GM19395 (cell line): ENCODE measurements at regions not wholly inside any gene's neighbourhood (a gene's known extent, or its start where the extent isn't known, plus 50 kb on each side); places are given as distances from the start of the nearest gene placed in this dataset.

Experiments used
- ATAC-seq: cut with Tn5 transposase; IDR thresholded peaks from one replicate; pipeline ENCODE4 v1.9.1; 2021; ENCODE audit warnings: mild to moderate bottlenecking, moderate library complexity; ENCODE audit not compliant: unreplicated experiment

- ATAC-seq: no peak
These were observed 107.7 kb downstream of the SIPA1L2 start for GRCh38 chr1:232522189-232522588.

DNA sequence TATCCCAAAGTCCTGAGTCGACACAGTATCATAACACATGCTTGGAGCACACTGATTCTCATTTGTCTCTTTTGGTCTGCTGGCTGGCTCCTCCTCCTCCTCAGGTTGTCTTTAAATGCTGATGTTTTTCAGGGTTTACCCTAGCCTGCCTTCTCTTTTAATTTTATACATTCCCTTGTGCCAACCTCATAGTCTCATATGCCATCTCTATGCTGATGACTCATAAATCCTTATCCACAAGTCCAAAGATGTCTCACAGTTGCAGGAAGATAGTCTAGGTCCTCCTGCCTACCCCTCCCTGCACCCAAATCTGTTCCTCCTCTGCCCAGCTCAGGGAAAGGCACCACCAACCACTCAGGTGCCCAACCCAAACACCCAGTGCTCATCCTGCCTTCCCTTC, 108.3 kb downstream of the SIPA1L2 start:
- no peak for ATAC-seq

DNA sequence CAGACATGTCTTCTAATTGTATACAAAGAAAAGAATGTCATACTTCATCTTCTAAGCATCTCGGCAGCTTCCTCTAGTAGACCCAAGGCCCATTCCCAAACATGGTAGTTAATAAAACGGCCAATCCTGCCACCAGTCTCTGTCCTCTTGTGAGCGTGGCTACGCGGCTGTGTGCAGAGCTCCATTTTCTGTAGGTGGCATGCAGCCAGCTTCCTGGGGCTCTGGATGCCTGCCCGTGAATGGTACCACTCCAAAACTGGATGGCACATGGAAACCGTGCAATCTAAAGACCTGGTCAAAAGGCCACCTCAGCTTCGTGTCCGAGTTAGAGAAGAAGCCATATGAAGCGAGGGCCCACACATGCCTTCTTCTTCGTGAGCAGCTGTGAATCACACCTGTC, 110.7 kb downstream of the SIPA1L2 start:
- ATAC-seq: no peak

GRCh38 chr1:232518349-232518748, 111.6 kb downstream of the SIPA1L2 start:
- ATAC-seq: no peak

DNA sequence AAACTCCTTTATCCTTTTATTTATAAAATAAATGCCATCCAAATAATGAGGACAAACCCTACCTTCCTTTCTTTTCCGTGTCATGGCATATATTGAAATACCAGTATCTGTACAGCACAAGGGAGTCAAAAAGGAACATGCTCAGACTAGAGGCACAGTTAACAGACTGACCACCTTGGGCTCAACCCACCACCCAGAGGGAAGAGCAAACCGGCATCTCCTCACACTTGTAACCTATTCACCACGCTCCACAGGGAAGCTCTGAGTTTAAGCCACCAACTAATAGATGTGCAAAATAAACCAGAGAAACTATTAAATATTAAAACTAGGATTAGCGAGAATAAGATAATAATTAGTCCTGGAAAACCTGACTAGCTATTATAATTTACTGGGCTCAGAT, 112.7 kb downstream of the SIPA1L2 start:
- ATAC-seq: no peak

GRCh38 chr1:232515706-232516105, 114.2 kb downstream of the SIPA1L2 start:
- ATAC-seq: no peak

DNA sequence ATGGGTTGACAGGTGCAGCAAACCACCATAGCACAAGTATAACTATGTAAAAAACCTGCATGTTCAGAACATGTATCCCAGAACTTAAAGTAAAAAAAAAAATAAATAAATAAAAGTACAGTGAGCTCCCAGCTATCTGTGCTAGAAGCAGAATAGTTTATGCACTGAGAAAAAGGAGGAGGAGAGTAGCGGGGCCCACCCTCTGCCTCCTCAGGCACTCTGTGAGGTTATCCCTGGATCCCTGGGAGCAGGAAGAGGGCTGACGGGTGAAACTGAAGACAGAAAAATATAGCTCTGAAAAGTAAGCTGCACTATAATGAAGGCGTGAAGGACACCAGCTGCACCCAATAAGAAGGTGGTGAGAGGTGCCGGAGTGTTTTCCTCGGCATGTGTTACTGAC, 117.2 kb downstream of the SIPA1L2 start:
- no peak for ATAC-seq

DNA sequence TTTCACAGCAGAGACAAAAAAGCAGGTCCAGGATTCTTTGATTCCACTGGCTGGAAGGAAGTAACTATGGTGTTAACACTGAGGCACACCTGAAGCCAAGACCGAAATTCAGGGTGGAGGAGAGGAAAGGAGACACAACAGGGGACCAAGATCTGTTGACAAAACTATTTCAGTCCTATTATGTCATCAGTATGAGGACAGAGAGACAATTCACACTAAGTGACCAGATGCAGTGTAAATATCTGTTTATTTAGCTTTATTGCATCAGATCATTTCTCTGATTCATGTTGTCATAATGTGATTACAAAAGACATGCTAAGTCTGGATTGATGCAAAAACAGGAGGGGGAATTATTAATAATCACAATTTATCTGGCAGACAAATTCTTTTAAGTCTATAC, 118.8 kb downstream of the SIPA1L2 start:
- ATAC-seq: no peak

DNA sequence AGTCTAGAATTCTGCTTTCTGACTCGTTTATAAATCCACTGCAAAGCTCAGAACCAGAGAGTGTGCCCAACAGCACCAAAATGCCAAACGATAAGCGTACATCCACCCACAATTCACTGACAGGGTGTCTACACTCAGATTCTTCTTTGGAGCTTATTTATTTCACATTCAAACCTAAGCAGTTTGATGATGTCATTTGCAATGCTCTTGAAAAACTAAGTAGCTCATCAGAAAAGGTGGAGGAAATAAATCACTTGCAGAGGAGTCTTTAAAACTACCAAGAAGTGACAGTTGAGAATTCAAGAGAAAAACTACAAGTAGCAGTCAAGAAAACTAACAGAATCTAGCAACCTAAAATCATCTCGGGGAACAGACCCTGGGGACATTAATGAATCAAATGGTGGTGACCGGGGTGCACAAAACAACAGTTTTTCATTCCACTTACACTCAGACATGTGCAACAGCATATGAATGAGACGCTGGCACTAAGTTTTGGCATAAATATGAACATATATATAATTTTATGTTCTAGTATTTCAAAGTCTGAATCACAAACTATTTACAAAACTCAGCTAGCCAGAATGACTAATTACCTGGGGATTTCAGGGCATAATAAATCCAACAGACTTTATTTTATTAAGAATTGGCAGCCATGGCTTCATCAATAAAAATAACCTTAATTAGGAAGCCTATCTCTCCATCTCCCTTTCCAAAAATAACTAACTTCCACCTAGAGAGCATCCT, 119.4 kb downstream of the SIPA1L2 start:
- ATAC-seq: no peak

DNA sequence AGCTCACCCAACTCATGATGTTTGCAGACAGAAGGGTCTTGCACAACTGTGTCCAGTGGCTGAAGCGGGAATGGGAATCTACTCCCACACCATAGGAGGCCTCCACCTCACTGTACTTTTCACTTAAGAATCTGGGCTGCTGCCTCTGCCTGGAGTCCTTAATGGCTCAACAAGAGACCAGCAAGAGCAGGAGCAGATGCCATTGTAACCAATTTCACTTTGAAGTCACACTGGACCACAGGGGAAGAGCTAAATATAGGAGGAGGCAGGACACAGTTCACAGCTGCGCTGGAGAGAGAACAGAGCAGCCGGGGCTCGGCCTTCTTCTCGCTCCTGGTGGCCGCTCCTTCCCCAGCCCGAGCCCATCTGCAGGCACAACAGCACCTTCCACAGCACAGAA, 120.4 kb downstream of the SIPA1L2 start:
- no peak for ATAC-seq

- ATAC-seq: no peak
These were observed 121.7 kb downstream of the SIPA1L2 start for GRCh38 chr1:232508130-232508701.

GRCh38 chr1:232507571-232507970, 122.4 kb downstream of the SIPA1L2 start:
- no peak for ATAC-seq

GRCh38 chr1:232505884-232506283, 124.0 kb downstream of the SIPA1L2 start:
- ATAC-seq: no peak

GRCh38 chr1:232504651-232505050, 125.3 kb downstream of the SIPA1L2 start:
- ATAC-seq: no peak

DNA sequence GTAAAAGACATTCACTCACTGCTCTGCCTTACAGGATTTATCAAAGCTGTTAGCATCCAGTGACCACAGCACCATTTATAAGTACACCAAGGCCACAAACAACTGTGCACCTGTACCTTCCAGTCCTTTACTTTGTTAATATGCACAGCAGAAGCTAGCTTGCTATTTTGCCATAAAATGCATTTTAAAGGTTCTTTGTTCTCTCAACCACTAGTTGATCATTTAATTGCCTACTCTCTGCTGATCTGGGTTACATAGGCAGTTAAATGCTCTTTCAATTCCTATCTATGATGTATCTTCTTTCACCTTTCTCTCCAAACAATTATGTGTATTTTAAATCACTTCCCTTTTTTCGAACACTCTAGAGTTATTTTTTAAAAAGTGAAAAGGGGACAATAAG, 126.4 kb downstream of the SIPA1L2 start:
- no peak for ATAC-seq

DNA sequence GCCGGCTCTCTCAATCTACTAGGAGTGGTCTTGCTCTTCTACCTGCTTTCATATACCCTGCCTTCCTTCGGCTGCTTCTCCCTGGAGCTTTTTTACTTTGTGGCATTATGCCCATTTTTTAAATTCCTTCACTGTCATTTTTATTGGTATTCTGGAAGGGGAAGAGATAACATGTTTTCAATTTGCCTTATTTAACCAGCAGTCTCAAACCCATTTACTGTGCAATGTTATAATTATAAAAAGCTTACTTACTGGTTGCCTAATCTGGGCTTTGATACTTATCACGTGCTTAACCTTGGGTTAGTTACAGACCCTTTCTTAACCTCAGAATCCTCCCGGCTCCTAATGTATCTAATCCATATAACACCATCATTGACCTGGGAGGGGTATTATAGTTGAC, 128.1 kb downstream of the SIPA1L2 start:
- no peak for ATAC-seq

- ATAC-seq: no peak
These were observed 130.7 kb downstream of the SIPA1L2 start for GRCh38 chr1:232499188-232499587.

DNA sequence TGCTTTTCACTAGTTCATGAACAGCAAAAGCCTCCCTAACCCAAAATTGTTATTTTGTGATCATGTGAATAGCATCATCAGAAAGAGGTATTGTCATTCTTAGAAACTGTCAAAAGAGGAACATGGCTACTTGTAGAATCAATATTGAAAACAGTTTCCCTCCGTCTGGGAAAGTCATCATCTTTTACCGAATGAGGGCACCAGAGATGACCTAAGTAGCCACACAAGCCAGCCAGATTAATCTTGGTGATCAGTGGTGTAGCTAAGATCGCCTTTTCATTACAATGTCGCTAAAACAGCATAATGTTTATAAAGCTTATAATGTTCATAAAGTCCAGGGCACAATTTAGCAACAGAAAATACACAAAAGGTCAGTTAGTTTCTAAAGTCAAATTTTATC, 136.1 kb downstream of the SIPA1L2 start:
- no peak for ATAC-seq

DNA sequence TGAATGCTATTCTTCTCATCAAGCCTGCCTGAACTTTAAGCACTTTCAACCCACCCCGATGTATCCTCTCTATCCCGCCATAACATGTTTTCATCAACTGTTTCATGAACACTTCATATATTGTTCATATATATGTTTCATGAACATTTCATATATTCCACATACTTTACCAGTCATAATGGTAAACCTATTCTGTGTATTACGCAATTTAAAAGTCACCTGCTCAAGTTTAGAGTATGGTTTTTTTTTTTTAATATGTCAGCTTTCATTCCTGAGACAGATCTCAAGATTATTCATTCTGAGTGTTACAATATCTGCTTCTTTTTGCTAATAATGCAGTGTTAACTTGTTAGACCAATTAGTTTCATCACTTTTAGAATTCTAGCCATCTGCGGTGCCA, 140.7 kb downstream of the SIPA1L2 start:
- ATAC-seq: no peak

DNA sequence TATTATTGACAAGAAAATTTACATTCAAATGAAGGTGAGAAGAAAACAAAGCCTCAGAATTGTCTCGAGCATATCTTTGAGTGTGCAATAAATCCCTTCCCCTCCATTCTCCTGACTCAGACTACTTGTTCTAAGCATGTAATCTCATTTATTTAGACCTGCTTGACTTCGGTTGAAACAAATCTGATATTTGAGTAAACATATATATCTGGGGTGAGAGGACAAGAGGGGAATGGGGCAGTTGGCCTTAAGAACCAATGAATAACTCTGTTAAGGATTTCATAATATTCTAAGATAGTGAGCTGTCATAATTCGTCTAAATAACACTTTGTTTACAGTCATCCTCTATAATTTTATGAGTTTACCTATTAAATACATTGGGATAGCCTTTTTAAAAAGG, 142.7 kb downstream of the SIPA1L2 start:
- no peak for ATAC-seq

DNA sequence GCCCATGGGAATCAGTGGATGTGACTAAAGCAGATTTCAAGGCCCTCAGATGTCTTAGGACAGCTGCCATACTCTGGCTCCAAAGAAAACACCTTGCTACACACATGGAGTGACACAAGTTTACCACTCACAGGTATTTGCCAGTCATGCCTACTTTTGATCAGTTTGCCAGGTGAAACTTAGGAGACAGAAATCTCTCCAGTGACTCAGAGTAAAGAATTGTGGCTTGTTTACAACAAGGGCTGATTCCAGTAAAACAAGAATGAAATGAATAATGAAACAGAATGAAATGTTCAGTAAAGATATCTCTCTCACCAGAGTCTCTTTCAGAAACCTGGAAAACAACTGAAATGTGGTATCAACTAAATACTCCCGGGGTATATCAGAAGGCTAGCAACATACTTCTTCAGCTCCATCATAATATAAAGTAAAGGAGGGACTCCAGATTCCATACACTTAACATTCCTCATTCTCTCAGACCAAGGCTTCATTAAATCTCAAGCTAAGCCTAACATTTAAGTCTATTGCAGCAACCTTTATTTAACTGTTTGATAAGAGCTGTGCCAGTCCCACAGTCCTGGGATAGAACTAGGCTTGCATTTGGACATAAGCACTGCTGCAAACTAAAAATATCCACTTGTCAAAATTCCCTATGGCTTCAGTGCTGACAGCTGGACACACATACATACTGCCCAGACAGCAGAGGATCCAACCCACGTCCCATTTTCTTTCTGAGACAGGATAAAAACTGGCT, 143.3 kb downstream of the SIPA1L2 start:
- no peak for ATAC-seq

DNA sequence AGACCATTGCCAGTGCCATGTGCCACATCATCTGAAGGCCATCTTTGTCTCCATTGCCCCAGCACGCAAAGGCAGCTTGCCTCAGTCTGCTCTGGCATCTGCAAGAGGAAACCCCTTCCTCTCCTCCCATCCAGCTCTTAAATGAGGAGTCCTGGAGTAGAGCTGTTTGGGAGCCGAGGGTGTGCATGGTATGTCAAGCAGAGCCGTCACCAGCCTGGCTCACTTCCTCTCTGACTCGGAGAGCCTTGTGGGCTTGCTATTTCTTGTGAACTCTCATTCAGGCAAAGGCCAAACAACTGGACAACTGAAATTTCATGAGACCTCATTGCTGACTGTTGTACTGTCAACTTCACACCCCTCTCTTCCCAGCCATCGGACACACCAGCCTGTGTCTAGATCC, 143.9 kb downstream of the SIPA1L2 start:
- no peak for ATAC-seq
